Brain microvascular endothelial cell (primary cell): ENCODE measurements at regions not wholly inside any gene's neighbourhood (a gene's known extent, or its start where the extent isn't known, plus 50 kb on each side); places are given as distances from the start of the nearest gene placed in this dataset.

Source experiments
- DNase-seq: peaks from one replicate; pipeline ENCODE4 v3.0.0-alpha.2; 2020
- H3K27ac ChIP-seq: fragments of 250-450 bp; sonication (Bioruptor Pico); 2 replicates; pipeline ENCODE4 v1.5.1; 2020; ENCODE audit warnings: mild to moderate bottlenecking, moderate library complexity
- H3K27me3 ChIP-seq: fragments of 250-450 bp; sonication (Bioruptor Pico); replicated peaks from 2 replicates; pipeline ENCODE4 v1.5.1; 2020; ENCODE audit warnings: mild to moderate bottlenecking
- H3K36me3 ChIP-seq: fragments of 250-450 bp; sonication (Bioruptor Pico); replicated peaks from 2 replicates; pipeline ENCODE4 v1.5.1; 2020; ENCODE audit warnings: mild to moderate bottlenecking
- H3K4me3 ChIP-seq: 2 replicates; pipeline ENCODE4 v1.5.1; 2011; ENCODE audit warnings: low read depth, mild to moderate bottlenecking, control low read depth, low read length, moderate library complexity
- in situ Hi-C: cut with HindIII; loops from 2 replicates; pipeline ENCODE4 v1.10.0; 2017; ENCODE audit warnings: low sequenced_read_pairs, low pct_ligation_motif_present
- TF ChIP-seq, protein P1 (sequence below): IDR thresholded peaks from 2 replicates; pipeline ENCODE4 v1.5.1; 2011; ENCODE audit warnings: low read depth, mild to moderate bottlenecking, moderate library complexity, low read length, control low read depth, inconsistent platforms; ENCODE audit errors: missing control alignments

DNA sequence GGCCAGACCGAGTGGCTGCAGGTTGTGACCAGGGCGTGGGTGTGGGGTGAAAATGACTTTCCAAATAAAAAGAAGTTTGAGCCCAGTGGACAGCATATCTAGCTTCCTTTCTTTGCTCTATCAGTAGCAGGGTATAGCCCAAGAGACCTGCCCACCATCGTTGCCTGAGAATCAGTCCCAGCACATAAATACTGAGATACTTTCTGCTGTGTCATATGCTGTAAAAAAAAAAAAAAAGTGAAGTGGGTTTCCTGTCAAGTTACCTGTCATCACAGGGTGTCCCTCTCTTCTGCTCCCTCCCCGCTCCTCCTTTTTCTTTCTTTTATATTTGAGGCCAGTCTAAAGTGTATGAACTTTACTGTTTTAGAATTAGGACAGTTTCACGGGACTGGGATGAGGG, 330.3 kb upstream of the BOD1L1 start:
- TF ChIP-seq, protein P1, sequence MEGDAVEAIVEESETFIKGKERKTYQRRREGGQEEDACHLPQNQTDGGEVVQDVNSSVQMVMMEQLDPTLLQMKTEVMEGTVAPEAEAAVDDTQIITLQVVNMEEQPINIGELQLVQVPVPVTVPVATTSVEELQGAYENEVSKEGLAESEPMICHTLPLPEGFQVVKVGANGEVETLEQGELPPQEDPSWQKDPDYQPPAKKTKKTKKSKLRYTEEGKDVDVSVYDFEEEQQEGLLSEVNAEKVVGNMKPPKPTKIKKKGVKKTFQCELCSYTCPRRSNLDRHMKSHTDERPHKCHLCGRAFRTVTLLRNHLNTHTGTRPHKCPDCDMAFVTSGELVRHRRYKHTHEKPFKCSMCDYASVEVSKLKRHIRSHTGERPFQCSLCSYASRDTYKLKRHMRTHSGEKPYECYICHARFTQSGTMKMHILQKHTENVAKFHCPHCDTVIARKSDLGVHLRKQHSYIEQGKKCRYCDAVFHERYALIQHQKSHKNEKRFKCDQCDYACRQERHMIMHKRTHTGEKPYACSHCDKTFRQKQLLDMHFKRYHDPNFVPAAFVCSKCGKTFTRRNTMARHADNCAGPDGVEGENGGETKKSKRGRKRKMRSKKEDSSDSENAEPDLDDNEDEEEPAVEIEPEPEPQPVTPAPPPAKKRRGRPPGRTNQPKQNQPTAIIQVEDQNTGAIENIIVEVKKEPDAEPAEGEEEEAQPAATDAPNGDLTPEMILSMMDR: no peak
- Histone ChIP-seq H3K4me3 (no peak overlapping the region), H3K27me3 (no peaks in the 10 kb centered on the region), H3K27ac (no peak overlapping the region), H3K36me3 (no peaks in the 10 kb centered on the region)
- in situ Hi-C loops: no loop called here
- no peak for DNase-seq

DNA sequence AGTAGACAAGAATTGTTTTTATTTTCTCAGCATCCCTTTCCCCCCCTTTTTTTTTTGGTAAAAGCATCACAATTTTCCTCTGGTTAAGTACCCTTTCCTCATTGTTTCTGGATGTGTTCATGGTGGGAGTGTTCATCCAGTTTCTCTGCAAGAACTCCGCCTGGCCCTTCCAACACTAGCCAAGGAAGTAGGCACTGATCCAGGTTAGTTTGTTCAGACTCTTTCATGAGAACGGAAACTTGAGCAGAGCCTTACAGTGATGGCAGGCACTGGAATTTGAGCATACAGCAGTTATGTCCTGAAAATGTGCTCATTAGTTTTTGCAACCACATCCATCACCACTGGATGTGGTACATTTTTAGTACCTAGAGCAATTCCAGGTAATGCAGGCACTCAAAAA, 336.1 kb upstream of the BOD1L1 start:
- no peak overlapping the region for H3K4me3 ChIP-seq
- H3K36me3 ChIP-seq: no peaks in the 10 kb centered on the region
- H3K27ac ChIP-seq: no peak overlapping the region
- no peak for DNase-seq
- TF ChIP-seq, protein P1: no peak
- H3K27me3 ChIP-seq: no peaks in the 10 kb centered on the region
- in situ Hi-C loops: no loop called here

DNA sequence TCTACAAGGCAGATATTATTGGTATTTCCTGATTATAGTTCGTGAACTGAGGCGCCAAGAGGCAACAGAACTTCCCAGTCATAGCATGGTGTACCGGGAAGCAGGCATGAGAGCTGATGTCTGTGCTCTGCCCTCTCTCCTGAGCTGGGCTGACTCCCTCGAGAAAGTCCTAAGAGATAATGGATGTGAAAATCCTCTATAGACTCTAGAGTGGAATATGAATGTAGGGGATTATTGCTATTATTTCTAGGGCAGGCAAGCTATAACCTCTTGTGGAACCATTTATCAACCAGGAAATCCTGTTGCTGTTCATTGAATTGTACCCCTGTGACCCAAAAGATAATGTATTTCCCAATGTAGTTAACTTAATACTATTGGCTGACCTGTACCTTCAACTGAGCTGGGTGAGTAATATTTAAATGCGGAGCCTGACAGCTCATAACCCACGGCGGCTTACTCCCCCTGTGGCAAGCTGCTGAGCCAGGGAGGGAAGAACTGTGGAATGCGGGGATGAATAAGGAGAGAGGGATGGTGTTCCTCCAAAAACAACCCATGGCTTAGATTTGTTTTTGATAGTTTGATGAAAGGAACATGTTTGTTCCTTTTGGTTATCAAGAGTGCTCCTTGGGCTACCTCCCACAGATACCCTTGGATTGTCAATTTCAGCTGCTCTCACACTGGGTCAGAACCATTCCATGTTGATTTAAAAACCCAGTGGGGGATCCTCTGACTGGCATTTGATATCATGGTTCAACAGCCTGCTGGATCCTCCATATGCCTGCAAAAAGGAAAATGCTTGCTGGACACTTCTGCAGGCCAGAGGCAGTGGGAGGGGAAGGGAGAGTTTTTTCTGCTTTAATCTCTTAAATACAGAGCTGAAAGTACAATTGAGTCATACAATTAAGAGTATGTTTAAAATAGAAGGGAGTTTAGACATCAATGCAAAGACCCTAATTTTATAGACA, 339.0 kb upstream of the BOD1L1 start:
- TF ChIP-seq, protein P1: peak; percentile 49
- in situ Hi-C loops: no loop called here
- peak; percentile 87 for DNase-seq
- H3K36me3 ChIP-seq: no peaks in the 10 kb centered on the region
- H3K27me3 ChIP-seq: no peaks in the 10 kb centered on the region
- no peak overlapping the region for H3K4me3 ChIP-seq
- H3K27ac ChIP-seq: peak overlapping the region; percentile 83

DNA sequence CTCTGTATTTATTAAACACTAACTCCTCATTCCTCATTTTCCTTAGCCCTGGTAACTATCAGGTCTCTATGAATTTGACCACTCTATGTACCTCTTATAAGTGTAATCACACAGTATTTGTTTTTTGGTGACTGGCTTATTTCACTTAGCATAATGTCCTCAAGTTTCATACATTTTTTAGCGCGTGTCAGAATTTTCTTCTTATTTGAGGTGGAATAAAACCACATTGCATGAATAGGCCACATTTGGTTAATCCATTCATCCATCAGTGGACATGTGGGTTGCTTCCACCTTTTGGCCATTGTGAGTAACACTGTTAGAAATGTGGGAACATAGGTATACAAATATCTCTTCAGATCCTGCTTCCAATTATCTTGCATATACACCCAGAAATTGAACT, 341.2 kb upstream of the BOD1L1 start:
- H3K36me3 ChIP-seq: no peaks in the 10 kb centered on the region
- no peak overlapping the region for H3K27ac ChIP-seq
- H3K4me3 ChIP-seq: no peak overlapping the region
- no peaks in the 10 kb centered on the region for H3K27me3 ChIP-seq
- no peak for DNase-seq
- in situ Hi-C loops: no loop called here
- TF ChIP-seq, protein P1: no peak

DNA sequence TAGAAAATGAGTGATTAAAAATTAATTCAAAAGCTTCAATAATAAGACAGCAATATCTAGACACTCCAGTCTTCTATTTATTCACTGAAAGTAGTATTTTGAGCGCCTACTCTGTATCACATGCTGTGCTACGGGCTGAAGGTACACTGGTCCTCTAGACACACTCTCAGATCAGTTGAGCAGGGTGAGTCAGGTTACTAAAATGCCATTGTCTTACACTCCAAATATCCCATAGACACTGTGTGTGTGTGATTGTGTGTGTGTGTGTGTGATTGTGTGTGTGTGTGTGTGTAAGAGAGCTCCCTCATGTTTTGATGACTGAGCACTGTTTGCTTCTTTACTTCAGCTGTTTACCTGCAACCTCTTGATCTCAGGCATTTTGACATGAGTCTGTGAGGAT, 342.8 kb upstream of the BOD1L1 start:
- H3K4me3 ChIP-seq: no peak overlapping the region
- no peaks in the 10 kb centered on the region for H3K27me3 ChIP-seq
- TF ChIP-seq, protein P1: no peak
- no peak overlapping the region for H3K27ac ChIP-seq
- in situ Hi-C loops: no loop called here
- DNase-seq: peak; percentile 57
- no peaks in the 10 kb centered on the region for H3K36me3 ChIP-seq
